ENCODE measurements at regions not wholly inside any gene's neighbourhood (a gene's known extent, or its start where the extent isn't known, plus 50 kb on each side); places are given as distances from the start of the nearest gene placed in this dataset.
A peak's percentile ranks its signal among the peaks of the same experiment; 100 is the strongest.

- no peak for DNase-seq
Measured at GRCh38 chr2:191738003-191738402, 60.1 kb downstream of the NABP1 start.

DNA sequence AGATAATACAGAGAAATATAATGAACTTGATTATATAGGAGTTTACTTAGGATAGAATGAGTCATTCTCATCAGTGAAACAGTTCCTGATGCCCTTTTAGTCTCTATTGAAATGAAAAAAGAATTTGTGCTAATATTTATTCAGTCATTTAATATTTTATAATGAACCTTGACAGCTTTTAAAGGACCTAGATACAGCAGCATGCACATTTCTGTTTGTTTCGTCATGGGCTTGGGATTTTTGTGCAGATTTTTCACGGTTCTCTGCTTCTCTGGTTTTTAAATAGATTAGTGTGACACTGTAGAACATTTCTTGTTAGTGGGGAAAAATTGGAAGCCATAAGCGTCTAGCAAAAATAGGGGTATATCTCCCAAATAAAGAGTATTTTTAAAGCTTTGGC lies 60.7 kb downstream of the NABP1 start:
- no peak for DNase-seq

DNA sequence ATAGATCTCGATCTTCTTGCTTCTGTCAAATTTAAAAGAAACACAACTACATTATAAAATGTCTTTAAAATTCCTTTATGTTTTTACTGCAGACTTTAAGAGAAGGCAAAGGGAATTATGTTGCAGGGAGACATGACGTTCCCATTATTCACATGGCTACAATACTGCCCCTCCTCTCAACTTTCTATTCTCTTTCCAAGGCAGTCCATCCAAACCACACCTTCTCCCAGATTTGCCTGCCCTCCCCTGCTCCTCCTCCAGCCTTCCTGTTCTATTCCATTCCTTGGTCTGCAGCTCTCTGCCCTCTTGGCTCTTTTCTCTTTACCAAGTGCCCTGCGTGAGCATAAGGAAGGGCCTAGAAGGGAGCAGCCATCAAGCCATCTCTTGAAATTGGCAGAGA lies 61.3 kb downstream of the NABP1 start:
- no peak for DNase-seq

GRCh38 chr2:191740016-191740419 lies 62.1 kb downstream of the NABP1 start:
- no peak for DNase-seq

GRCh38 chr2:191740759-191741158 lies 62.8 kb downstream of the NABP1 start:
- DNase-seq: no peak

- no peak for DNase-seq
Measured at GRCh38 chr2:191746346-191747169, 68.6 kb downstream of the NABP1 start.

GRCh38 chr2:191747170-191747530 lies 69.2 kb downstream of the NABP1 start:
- no peak for DNase-seq

GRCh38 chr2:191748059-191748461 lies 70.1 kb downstream of the NABP1 start:
- no peak for DNase-seq

DNA sequence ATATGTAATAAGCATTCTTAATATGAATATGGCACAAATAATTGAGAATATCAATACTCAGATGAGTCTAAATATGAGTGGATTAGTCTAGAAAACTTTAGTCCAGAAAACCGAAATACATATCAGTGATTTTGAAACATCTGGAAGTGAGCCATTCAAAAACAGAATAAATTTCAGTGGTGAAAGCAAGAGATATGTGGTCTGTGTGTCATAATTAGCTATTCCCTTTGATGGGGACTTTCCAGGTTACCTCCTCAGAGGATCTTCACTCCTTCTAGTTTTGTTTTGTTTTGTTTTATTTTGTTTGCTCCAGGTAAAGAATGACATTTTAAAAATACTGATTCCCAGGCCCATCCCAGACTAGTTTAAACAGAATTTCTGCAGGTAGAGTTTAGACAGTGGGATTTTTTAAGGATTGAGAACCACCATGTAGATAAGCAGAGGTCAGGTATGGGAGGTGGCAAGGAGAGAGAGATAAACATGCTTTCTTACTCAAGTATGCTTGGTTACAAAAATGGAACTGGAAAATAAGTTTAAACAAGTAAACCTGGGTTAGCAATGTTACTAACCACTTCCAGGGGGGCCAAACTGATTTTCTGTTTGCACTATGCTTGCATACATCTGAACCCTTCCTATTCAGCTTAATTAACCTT lies 70.7 kb downstream of the NABP1 start:
- DNase-seq: no peak

DNA sequence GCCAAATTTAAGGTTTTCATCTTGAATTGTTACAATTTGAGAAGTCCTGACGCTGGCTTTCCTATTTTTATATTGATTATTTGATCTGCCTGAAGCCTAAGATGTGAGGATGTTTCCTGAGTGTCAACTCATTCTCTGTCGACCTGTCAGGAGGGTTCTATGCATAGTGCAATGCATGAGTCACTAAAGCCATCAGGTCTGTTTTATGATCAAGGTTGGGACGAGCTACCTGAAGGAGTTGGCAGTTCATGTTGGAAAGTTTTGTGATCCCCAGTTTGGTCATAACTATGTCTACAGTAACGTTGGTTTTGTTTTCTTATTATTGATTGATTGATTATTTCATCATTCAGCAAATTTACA lies 71.2 kb downstream of the NABP1 start:
- no peak for DNase-seq

DNA sequence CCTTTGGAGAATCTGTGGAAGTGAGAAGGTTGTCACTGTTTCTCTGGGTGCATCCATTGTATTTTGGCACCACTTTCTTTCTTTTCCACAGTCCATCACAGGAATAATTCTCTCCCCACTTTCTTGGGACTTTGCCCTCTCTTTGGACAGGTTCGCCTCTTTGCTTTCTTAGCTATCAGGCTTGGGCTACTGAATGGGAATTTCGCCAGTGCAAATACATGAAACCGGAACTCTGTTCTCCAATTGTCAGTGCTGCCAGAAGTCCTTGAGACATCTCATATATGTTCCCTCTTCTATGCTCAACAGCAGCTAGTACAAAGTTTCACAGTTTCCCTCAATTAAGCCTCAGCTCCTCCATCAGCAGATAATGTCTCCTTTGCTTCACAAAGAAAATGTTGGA lies 76.2 kb downstream of the NABP1 start:
- DNase-seq: no peak

- no peak for DNase-seq
Measured at GRCh38 chr2:191756761-191757160, 78.8 kb downstream of the NABP1 start.

DNA sequence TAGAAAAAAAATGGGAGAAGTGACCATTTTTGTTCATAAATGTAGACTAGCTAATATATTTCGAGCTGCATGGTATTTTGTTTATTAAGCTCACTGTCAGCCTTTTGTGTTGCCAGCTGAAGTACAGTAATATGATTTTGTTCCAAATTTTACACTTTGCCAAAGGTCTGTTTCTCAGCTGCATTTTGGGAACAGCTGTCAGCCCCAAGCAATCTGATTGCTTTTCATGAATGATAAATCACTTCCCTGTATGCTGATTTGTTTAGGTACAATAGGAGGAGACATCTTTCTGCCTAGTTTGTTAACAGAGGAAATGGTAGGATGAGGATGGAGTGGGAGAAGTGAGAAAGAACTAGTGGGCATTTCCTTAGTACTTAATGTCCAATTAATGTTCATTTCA lies 79.3 kb downstream of the NABP1 start:
- DNase-seq: no peak

DNA sequence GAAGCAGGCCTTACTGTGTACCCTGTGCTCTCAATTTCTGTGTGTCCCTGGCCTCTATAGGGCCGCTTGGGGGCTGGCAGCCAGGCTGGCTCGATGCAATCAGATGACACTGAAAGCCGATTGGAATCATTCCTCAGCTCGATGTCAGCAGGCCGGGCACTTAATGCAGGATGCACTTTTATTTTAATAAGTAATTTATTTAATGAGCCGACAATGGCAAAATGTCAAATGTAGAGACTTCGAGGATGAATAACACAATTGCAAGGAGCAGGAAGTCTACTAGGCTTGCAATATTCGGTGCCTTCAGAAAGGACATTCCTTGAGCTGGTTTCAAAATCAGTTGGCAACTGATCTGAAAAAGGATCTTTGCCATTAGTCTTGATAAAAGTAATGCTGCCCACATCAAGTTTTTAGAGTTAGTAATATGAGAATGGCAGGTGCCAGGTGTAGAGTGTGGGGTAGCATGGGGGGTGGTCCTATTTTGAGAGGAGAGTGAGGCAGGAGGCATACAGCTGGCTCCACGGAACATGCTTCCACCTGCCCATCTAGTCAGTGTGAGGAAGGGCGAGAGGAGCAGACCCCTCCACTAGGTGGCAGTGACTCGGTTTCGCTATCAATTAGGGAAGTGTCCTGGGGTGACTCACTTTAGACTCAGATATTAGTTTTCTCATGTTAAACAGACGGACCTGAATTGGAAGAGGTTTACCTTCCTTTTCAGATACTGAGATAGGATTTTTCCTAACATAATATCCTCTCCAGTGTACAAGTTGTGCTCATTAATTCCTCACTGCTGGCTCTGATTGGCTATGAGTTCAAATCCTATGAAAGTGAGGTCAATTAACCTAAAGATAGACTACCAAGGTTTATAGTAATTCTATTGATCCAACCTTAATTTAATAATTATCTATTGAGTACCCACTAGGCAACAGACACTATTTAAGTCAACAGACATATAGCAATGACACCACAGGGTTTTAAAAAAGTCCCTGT lies 80.9 kb downstream of the NABP1 start:
- DNase-seq: peak; percentile 22

GRCh38 chr2:191759680-191760079 lies 81.7 kb downstream of the NABP1 start:
- no peak for DNase-seq

DNA sequence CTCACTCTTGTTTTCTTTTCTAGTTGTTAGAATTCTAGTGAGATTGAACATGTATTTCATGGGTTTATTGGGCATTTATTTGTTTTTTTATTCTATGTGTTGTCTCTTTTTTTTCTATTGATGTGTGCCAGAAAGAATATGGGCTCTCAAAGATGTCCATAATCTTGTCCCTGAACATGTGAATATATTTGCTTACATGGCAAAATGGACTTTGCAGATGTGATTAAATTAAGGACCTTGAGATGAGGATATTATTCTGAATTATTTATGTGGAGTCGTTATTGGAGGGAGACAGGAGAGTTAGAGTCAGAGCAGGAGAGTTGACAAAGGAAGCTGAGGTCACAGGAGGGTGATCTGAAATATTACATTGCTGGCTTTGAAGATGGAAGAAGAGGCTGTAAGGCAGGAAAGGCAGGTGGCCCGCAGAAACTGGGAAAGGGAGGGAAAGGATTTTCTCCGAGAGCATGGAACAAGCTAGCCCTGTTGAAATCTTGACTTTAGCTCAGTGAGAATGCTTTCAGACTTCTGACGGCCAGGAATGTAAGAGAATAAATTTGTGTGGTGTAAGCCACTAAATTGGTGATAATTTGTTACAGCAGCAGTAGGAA lies 82.8 kb downstream of the NABP1 start:
- DNase-seq: no peak

- DNase-seq: no peak
Measured at GRCh38 chr2:191773136-191773535, 73.8 kb downstream of the CAVIN2 start.

DNA sequence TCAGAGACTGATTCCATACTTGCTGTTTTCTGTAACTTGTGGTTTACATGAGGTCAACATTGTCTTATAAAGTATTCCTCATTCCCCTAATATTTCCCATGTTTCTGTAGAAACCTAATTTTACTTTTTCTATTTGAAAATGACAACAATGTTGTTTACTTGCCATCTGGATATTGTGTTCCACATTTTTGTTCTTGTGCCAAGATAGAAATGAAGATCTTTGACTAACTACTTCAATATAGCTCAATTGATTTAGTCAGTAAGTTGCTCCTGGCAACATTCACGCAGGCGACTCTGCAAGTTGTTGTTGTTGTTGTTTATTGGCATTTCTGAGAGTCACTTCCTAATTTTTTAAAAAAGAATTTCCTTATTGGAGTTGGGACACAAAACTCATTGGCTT lies 69.5 kb downstream of the CAVIN2 start:
- no peak for DNase-seq

DNA sequence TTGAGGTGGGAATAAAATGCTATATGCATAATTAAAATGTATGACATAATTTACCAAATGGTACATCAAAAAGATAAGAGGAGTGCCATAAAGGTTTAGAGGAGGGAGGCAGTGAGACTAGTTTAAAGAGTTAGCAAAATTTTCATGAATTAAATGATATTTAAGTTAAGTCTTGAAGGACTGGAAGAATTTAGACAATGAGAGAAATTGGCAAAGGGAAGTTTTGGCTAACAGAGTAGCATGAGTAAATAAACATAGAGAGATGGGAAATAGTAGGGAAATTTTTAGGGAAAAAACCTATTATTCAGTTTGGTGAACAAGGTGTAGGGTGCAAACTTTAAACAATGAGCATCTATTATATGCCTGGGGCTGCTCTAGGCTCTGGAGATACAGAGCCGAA lies 68.8 kb downstream of the CAVIN2 start:
- DNase-seq: no peak

- no peak for DNase-seq
Measured at GRCh38 chr2:191782351-191782750, 64.5 kb downstream of the CAVIN2 start.

DNA sequence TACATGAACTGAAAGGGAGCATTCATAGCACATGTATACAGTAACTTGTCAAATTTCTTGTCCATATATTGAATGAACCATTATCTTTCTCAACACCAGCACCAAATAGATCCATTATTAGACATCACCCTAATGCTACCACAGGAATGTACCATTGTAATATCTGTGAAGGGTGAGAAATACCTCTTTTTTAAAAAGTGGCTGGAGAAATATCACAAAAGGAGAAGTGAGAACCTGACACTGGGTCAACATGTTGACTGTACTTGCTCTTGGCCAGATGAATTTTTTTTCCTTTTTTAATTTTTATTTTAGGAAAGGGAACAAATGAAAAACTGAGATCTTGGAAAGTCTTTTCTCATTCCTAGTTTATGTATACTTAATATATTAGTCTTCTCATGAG lies 63.5 kb downstream of the CAVIN2 start:
- no peak for DNase-seq

All from KG1 (cell line).